OCI-LY1 (cell line): ENCODE measurements at regions not wholly inside any gene's neighbourhood (a gene's known extent, or its start where the extent isn't known, plus 50 kb on each side); places are given as distances from the start of the nearest gene placed in this dataset.

Source experiments
- H2AFZ ChIP-seq: fragments of 200-600 bp; sonication (generic), shearing (Covaris generic); 2 replicates; pipeline ENCODE4 v1.6.0; 2014; ENCODE audit warnings: antibody characterized with exemption, mild to moderate bottlenecking, low read length
- H3F3A ChIP-seq: fragments of 200-600 bp; sonication (generic), shearing (Covaris generic); 2 replicates; pipeline ENCODE4 v1.6.0; 2014; ENCODE audit warnings: mild to moderate bottlenecking, antibody characterized with exemption, low read length, moderate library complexity; ENCODE audit not compliant: insufficient read depth
- H3K27ac ChIP-seq: fragments of 200-600 bp; sonication (generic); 2 replicates; pipeline ENCODE4 v1.5.1; 2014; ENCODE audit warnings: low read length, mixed run types, mild to moderate bottlenecking, low read depth; ENCODE audit not compliant: poor library complexity, severe bottlenecking
- H3K27me3 ChIP-seq: fragments of 200-600 bp; sonication (generic); 2 replicates; pipeline ENCODE4 v1.6.0; 2014; ENCODE audit warnings: antibody characterized with exemption, mild to moderate bottlenecking, low read length, moderate library complexity; ENCODE audit not compliant: insufficient read depth
- H3K36me3 ChIP-seq: fragments of 200-600 bp; sonication (generic); 2 replicates; pipeline ENCODE4 v1.6.1; 2014; ENCODE audit warnings: mild to moderate bottlenecking, antibody characterized with exemption, low read length, moderate library complexity, mixed read lengths; ENCODE audit not compliant: insufficient read depth
- H3K4me1 ChIP-seq: fragments of 200-600 bp; sonication (generic); 2 replicates; pipeline ENCODE4 v1.5.1; 2014; ENCODE audit warnings: mild to moderate bottlenecking, low read length, moderate library complexity; ENCODE audit not compliant: insufficient read depth, severe bottlenecking
- H3K4me2 ChIP-seq: fragments of 200-600 bp; sonication (generic), shearing (Covaris generic); 2 replicates; pipeline ENCODE4 v1.6.1; 2014; ENCODE audit warnings: low read length
- H3K4me3 ChIP-seq: fragments of 200-600 bp; sonication (generic); 2 replicates; pipeline ENCODE4 v1.5.1; 2014; ENCODE audit warnings: low read length, low read depth, mild to moderate bottlenecking, mixed read lengths; ENCODE audit not compliant: poor library complexity, severe bottlenecking
- H3K79me2 ChIP-seq: fragments of 200-600 bp; shearing (Covaris generic); 2 replicates; pipeline ENCODE4 v1.6.1; 2016; ENCODE audit warnings: mixed run types, low read length, mixed read lengths; ENCODE audit not compliant: insufficient read depth
- H3K9ac ChIP-seq: fragments of 200-600 bp; sonication (generic), shearing (Covaris generic); 2 replicates; pipeline ENCODE4 v1.6.1; 2014; ENCODE audit warnings: mild to moderate bottlenecking, low read length, mixed read lengths
- H3K9me2 ChIP-seq: fragments of 200-600 bp; sonication (generic), shearing (Covaris generic); 2 replicates; pipeline ENCODE4 v1.6.1; 2014; ENCODE audit warnings: low read depth, mild to moderate bottlenecking, low read length, mixed read lengths
- H3K9me3 ChIP-seq: fragments of 200-600 bp; shearing (Covaris generic); 2 replicates; pipeline ENCODE4 v1.6.1; 2014; ENCODE audit warnings: low read length, mixed read lengths
- H4K20me1 ChIP-seq: fragments of 200-600 bp; sonication (generic), shearing (Covaris generic); 2 replicates; pipeline ENCODE4 v1.6.0; 2016; ENCODE audit warnings: mild to moderate bottlenecking, low read length; ENCODE audit not compliant: insufficient read depth
- CTCF ChIP-seq: fragments of 200-600 bp; sonication (generic), shearing (Covaris generic); IDR thresholded peaks from 2 replicates; pipeline ENCODE4 v1.5.1; 2017; ENCODE audit warnings: mild to moderate bottlenecking, antibody characterized with exemption, low read length, moderate library complexity, mixed read lengths
- EZH2 ChIP-seq: fragments of 200-600 bp; sonication (generic), shearing (Covaris generic); IDR thresholded peaks from 2 replicates; pipeline ENCODE4 v1.8.0; 2017; ENCODE audit warnings: borderline replicate concordance, mixed run types, mild to moderate bottlenecking, antibody characterized with exemption, low read length, moderate library complexity, mixed read lengths

GRCh38 chr13:55990631-55991030, 1150.1 kb upstream of the PRR20A start:
- Histone ChIP-seq H3K4me2 (no peak overlapping the region), H3K9me2 (no peaks in the 10 kb centered on the region), H2AFZ (no peak overlapping the region), H3K4me1 (no peaks in the 10 kb centered on the region), H4K20me1 (no peaks in the 10 kb centered on the region), H3K79me2 (no peaks in the 10 kb centered on the region), H3K9ac (no peak overlapping the region), H3K27ac (no peak overlapping the region), H3F3A (no peaks in the 10 kb centered on the region), H3K27me3 (no peaks in the 10 kb centered on the region), H3K9me3 (no peaks in the 10 kb centered on the region), H3K36me3 (no peaks in the 10 kb centered on the region), H3K4me3 (no peak overlapping the region)
- TF ChIP-seq EZH2 (no peak), CTCF (no peak)

- no peaks in the 10 kb centered on the region for H3K27me3 ChIP-seq
- H3K4me3 ChIP-seq: no peak overlapping the region
- H3K36me3 ChIP-seq: no peaks in the 10 kb centered on the region
- TF ChIP-seq CTCF (no peak), EZH2 (no peak)
- no peaks in the 10 kb centered on the region for H3K4me1 ChIP-seq
- no peaks in the 10 kb centered on the region for H3K9me3 ChIP-seq
- no peaks in the 10 kb centered on the region for H3K9me2 ChIP-seq
- H3F3A ChIP-seq: no peaks in the 10 kb centered on the region
- H3K27ac ChIP-seq: no peak overlapping the region
- no peak overlapping the region for H3K4me2 ChIP-seq
- no peak overlapping the region for H2AFZ ChIP-seq
- no peaks in the 10 kb centered on the region for H4K20me1 ChIP-seq
- no peak overlapping the region for H3K9ac ChIP-seq
- H3K79me2 ChIP-seq: no peaks in the 10 kb centered on the region
Observed at GRCh38 chr13:55991666-55992065, 1149.1 kb upstream of the PRR20A start.

GRCh38 chr13:55992145-55992544, 1148.6 kb upstream of the PRR20A start:
- Histone ChIP-seq H3K4me2 (no peak overlapping the region), H3K9me3 (no peaks in the 10 kb centered on the region), H3K4me3 (no peak overlapping the region), H3K79me2 (no peaks in the 10 kb centered on the region), H3K9ac (no peak overlapping the region), H3K27ac (no peak overlapping the region), H3K4me1 (no peaks in the 10 kb centered on the region), H2AFZ (no peak overlapping the region), H4K20me1 (no peaks in the 10 kb centered on the region), H3K27me3 (no peaks in the 10 kb centered on the region), H3K9me2 (no peaks in the 10 kb centered on the region), H3F3A (no peaks in the 10 kb centered on the region), H3K36me3 (no peaks in the 10 kb centered on the region)
- TF ChIP-seq CTCF: no peak
- TF ChIP-seq EZH2: no peak
